HEK293 (cell line): ENCODE measurements at regions not wholly inside any gene's neighbourhood (a gene's known extent, or its start where the extent isn't known, plus 50 kb on each side); places are given as distances from the start of the nearest gene placed in this dataset.
A peak's percentile ranks its signal among the peaks of the same experiment; 100 is the strongest.

Experiments
- CTCF ChIA-PET: fragments of 350-600 bp; formaldehyde crosslinking; extraction: SDS; loops from one replicate; lab custom pipeline; 2021; ENCODE audit warnings: antibody characterized with exemption; lab: Yijun Ruan, JAX
- POLR2A ChIA-PET: fragments of 300-600 bp; formaldehyde crosslinking; extraction: SDS; loops from one replicate; lab custom pipeline; 2020; ENCODE audit warnings: antibody characterized with exemption, inconsistent platforms; lab: Yijun Ruan, JAX
- H3K27ac ChIP-seq: fragments of 200-500 bp; sonication (Bioruptor generic); 2 replicates; pipeline ENCODE4 v1.5.1; 2014; ENCODE audit warnings: low read depth, low read length, control low read depth, inconsistent platforms; ENCODE audit errors: extremely low read depth
- H3K36me3 ChIP-seq, 2 experiments: fragments of 200-500 bp in 1 of 2; sonication (Bioruptor generic) in 1 of 2; 1 replicate in 1 of 2; 2 replicates in 1 of 2; pipeline ENCODE4 v1.5.1; 2014 to 2017; ENCODE audit warnings: inconsistent platforms in 2 of 2, low read length in 2 of 2; ENCODE audit not compliant: control insufficient read depth in 2 of 2, insufficient read depth in 1 of 2
- H3K4me1 ChIP-seq: fragments of 200-500 bp; sonication (Bioruptor generic); 2 replicates; pipeline ENCODE4 v1.5.1; 2014; ENCODE audit warnings: mild to moderate bottlenecking, low read length, inconsistent platforms; ENCODE audit not compliant: control insufficient read depth, insufficient read depth
- H3K4me3 ChIP-seq: 2 replicates; pipeline ENCODE4 v1.5.1; 2011; ENCODE audit warnings: low read depth, mild to moderate bottlenecking, control low read depth, low read length, moderate library complexity
- H3K9me3 ChIP-seq: fragments of 200-500 bp; sonication (Bioruptor generic); 2 replicates; pipeline ENCODE4 v1.5.1; 2014; ENCODE audit warnings: low read depth, low read length, inconsistent platforms; ENCODE audit not compliant: control insufficient read depth, insufficient read depth
- ELK4 ChIP-seq: IDR thresholded peaks from 2 replicates; pipeline ENCODE4 v1.6.1; 2011; ENCODE audit warnings: mild to moderate bottlenecking, low read depth, low read length, borderline replicate concordance
- GFI1B ChIP-seq: fragments of 450-650 bp; formaldehyde crosslinking; IDR thresholded peaks from 2 replicates; pipeline ENCODE4 v1.5.1; 2016; ENCODE audit warnings: missing biosample characterization, missing genetic modification characterization
- GLI2 ChIP-seq: fragments of 450-650 bp; formaldehyde crosslinking; IDR thresholded peaks from 2 replicates; pipeline ENCODE4; 2017; ENCODE audit warnings: missing biosample characterization, missing genetic modification characterization, low read depth, borderline replicate concordance
- KLF7 ChIP-seq: fragments of 450-650 bp; formaldehyde crosslinking; IDR thresholded peaks from 2 replicates; pipeline ENCODE4 v1.5.1; 2016; ENCODE audit warnings: missing biosample characterization, missing genetic modification characterization, borderline replicate concordance
- MZF1 ChIP-seq: fragments of 450-650 bp; formaldehyde crosslinking; IDR thresholded peaks from 2 replicates; pipeline ENCODE4 v1.5.1; 2017; ENCODE audit warnings: missing biosample characterization, missing genetic modification characterization, borderline replicate concordance
- PRDM10 ChIP-seq: fragments of 450-650 bp; formaldehyde crosslinking; IDR thresholded peaks from 2 replicates; pipeline ENCODE4 v1.5.1; 2016; ENCODE audit warnings: missing biosample characterization, missing genetic modification characterization
- SETDB1 ChIP-seq: IDR thresholded peaks from one replicate; pipeline ENCODE4 v1.6.1; 2017; ENCODE audit warnings: mild to moderate bottlenecking, low read length, moderate library complexity, mixed read lengths; ENCODE audit not compliant: insufficient read length
- ZBTB21 ChIP-seq: fragments of 450-650 bp; formaldehyde crosslinking; IDR thresholded peaks from 2 replicates; pipeline ENCODE4 v1.5.1; 2017; ENCODE audit warnings: missing biosample characterization, missing genetic modification characterization
- ZNF514 ChIP-seq: fragments of 450-650 bp; formaldehyde crosslinking; IDR thresholded peaks from 2 replicates; pipeline ENCODE4 v1.5.1; 2016; ENCODE audit warnings: missing biosample characterization, missing genetic modification characterization
- ZNF558 ChIP-seq: fragments of 450-650 bp; formaldehyde crosslinking; IDR thresholded peaks from 2 replicates; pipeline ENCODE4 v1.5.1; 2016; ENCODE audit warnings: missing biosample characterization, missing genetic modification characterization
- ZNF623 ChIP-seq: fragments of 450-650 bp; formaldehyde crosslinking; IDR thresholded peaks from 2 replicates; pipeline ENCODE4 v1.5.1; 2016; ENCODE audit warnings: missing biosample characterization, missing genetic modification characterization
- ZNF624 ChIP-seq: fragments of 450-650 bp; formaldehyde crosslinking; IDR thresholded peaks from 2 replicates; pipeline ENCODE4 v1.5.1; 2017; ENCODE audit warnings: missing biosample characterization, missing genetic modification characterization
- ZNF626 ChIP-seq: fragments of 450-650 bp; sonication (Bioruptor Pico); formaldehyde crosslinking; IDR thresholded peaks from 2 replicates; pipeline ENCODE4 v1.5.1; 2018; ENCODE audit warnings: missing biosample characterization, missing genetic modification characterization, inconsistent platforms
- ZNF707 ChIP-seq: fragments of 450-650 bp; formaldehyde crosslinking; IDR thresholded peaks from 2 replicates; pipeline ENCODE4 v1.5.1; 2016; ENCODE audit warnings: missing biosample characterization, missing genetic modification characterization
- TF ChIP-seq, protein P1 (sequence below): fragments of 450-650 bp; formaldehyde crosslinking; IDR thresholded peaks from 2 replicates; pipeline ENCODE4 v1.5.1; 2016; ENCODE audit warnings: missing biosample characterization, missing genetic modification characterization
- TF ChIP-seq, protein P2 (sequence below): fragments of 450-650 bp; formaldehyde crosslinking; IDR thresholded peaks from 2 replicates; pipeline ENCODE4 v1.5.1; 2017; ENCODE audit warnings: missing biosample characterization, missing genetic modification characterization
- TF ChIP-seq, protein P3 (sequence below): fragments of 450-650 bp; formaldehyde crosslinking; optimal IDR thresholded peaks from 2 replicates; pipeline ENCODE3; 2016; ENCODE audit warnings: missing biosample characterization, mild to moderate bottlenecking, missing genetic modification characterization

DNA sequence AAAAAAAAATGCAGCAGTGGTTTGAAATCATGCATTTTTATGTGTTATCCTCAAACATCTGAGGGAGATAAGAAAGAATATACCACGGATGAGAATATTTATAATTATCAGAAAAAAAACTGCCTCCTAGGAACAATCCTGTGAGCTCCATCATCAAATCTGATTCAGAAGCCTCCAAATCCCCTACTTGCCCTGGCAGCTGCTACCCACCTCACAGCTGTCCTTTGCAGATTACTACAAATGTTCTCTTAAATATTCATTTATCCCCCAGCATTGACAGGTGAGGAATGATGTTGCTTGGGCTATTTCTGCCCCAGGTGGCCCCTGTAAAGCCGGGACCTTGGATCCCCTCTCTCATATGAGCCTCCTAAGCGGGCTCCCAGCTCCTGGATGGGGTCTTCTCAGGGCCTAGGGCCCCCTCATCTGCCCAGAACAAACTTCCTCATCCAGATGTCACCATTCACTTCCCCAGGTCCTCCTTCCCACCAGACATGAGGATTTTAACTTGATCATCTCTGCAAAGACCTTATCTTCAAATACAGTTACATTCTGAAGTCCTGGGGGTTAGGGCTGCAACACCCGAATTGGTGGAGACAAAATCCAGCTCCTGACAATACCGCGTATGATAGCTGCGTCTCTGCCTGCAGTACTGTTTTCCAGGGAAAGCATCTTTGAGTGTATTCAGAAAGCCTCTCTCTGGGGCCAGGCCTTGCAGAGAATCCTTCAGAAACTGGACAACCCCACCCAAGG is 81.9 kb upstream of the INSIG1 start:
- Histone ChIP-seq H3K36me3 (no peaks in the 10 kb centered on the region), H3K27ac (no peak overlapping the region), H3K9me3 (no peaks in the 10 kb centered on the region), H3K4me3 (no peak overlapping the region), H3K4me1 (no peaks in the 10 kb centered on the region)
- POLR2A ChIA-PET: interaction anchor here (1.5 to 1.8 kb wide), 2 partner anchors 10 to 14 kb away, joined by 4 to 9 read pairs; no protein-coding TSS in a partner anchor
- CTCF ChIA-PET: interaction anchor here (1.7 kb wide), 1 partner anchor 11 kb away, joined by 7 read pairs; no protein-coding TSS in a partner anchor
- TF ChIP-seq, protein P1, sequence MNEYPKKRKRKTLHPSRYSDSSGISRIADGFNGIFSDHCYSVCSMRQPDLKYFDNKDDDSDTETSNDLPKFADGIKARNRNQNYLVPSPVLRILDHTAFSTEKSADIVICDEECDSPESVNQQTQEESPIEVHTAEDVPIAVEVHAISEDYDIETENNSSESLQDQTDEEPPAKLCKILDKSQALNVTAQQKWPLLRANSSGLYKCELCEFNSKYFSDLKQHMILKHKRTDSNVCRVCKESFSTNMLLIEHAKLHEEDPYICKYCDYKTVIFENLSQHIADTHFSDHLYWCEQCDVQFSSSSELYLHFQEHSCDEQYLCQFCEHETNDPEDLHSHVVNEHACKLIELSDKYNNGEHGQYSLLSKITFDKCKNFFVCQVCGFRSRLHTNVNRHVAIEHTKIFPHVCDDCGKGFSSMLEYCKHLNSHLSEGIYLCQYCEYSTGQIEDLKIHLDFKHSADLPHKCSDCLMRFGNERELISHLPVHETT: no peak

DNA sequence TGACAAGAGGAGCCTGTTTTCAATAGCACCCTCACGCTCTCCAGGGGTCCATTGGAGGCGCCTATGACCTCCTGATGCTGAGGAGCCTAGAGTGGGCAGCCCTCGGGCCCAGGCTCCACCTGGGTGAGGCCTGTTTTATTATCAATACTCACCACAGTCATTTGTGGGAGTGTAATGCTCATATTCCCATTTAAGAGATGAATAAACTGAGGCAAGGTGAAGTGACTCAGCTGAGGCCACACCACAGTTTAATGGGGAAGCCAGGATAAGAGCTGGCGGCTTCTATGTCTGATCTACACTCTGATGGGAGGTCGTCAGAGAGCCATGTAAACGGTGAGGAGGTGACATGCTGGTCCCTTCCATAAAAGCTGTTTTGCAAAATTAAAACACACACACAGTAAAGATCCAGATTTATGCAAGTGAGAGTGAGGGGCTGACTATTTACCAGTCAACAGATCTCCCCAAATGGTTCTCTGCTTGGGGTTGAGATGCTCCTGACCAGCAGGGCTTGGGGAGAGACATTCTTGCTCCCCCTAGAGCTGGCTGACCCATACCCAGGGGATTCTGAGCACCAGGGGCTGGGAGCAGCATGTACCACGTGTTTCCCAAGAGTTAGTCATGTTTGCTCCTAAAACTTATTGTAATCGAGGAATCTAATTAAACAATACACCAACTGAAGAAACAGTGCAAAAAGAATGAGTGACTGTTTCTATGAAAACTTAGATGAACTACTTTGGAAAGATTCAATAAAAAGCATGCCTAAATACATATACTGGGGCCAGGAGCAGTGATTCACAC is 81.0 kb upstream of the INSIG1 start:
- no peaks in the 10 kb centered on the region for H3K9me3 ChIP-seq
- POLR2A ChIA-PET: no interaction called here
- H3K27ac ChIP-seq: no peak overlapping the region
- H3K4me3 ChIP-seq: no peak overlapping the region
- H3K4me1 ChIP-seq: no peaks in the 10 kb centered on the region
- H3K36me3 ChIP-seq: no peaks in the 10 kb centered on the region
- no peak for TF ChIP-seq ELK4
- TF ChIP-seq, protein P2, sequence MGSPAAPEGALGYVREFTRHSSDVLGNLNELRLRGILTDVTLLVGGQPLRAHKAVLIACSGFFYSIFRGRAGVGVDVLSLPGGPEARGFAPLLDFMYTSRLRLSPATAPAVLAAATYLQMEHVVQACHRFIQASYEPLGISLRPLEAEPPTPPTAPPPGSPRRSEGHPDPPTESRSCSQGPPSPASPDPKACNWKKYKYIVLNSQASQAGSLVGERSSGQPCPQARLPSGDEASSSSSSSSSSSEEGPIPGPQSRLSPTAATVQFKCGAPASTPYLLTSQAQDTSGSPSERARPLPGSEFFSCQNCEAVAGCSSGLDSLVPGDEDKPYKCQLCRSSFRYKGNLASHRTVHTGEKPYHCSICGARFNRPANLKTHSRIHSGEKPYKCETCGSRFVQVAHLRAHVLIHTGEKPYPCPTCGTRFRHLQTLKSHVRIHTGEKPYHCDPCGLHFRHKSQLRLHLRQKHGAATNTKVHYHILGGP (tag by site-specific recombination): peak; percentile 92
- CTCF ChIA-PET: interaction anchor here (1.2 to 1.7 kb wide), 2 partner anchors 11 to 14 kb away, joined by 3 to 7 read pairs; no protein-coding TSS in a partner anchor

DNA sequence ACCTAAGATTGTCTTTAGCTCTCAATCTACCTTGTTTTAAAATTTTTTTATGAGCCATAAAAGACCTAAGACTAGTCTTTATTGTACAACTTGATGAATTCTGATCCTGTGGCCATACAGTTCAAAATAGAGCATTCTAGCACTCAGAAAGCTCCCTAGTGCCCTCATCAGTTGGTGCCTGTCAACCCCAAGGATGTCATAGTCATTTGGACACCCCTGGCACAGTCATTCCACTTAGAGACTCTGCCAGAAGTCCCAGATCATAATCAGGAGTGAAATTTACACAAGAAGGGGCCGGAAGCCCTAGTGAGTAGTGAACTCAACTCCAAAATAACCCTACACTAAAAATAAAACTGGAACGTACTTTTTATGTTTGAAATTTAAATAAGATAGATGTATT is 80.0 kb upstream of the INSIG1 start:
- ChIA-PET POLR2A (interaction anchor here (1.3 kb wide), 1 partner anchor 11 kb away, joined by 4 read pairs; no protein-coding TSS in a partner anchor), CTCF (interaction anchor here (0.7 to 1.2 kb wide), 4 partner anchors 8 to 128 kb away, joined by 3 to 4 read pairs (median 3); no protein-coding TSS in a partner anchor)
- Histone ChIP-seq H3K36me3 (no peaks in the 10 kb centered on the region), H3K4me3 (no peak overlapping the region), H3K4me1 (0 out of 2 replicates have a peak, but pooled peaks cover 3% of the 10 kb centered on the region), H3K27ac (no peak overlapping the region), H3K9me3 (no peaks in the 10 kb centered on the region)
- TF ChIP-seq ELK4: no peak
- no peak for TF ChIP-seq MZF1 (tag by site-specific recombination)
- no peak for TF ChIP-seq SETDB1
- TF ChIP-seq ZNF707 (tag by site-specific recombination): no peak
- TF ChIP-seq, protein P3, sequence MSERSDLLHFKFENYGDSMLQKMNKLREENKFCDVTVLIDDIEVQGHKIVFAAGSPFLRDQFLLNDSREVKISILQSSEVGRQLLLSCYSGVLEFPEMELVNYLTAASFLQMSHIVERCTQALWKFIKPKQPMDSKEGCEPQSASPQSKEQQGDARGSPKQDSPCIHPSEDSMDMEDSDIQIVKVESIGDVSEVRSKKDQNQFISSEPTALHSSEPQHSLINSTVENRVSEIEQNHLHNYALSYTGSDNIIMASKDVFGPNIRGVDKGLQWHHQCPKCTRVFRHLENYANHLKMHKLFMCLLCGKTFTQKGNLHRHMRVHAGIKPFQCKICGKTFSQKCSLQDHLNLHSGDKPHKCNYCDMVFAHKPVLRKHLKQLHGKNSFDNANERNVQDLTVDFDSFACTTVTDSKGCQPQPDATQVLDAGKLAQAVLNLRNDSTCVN (tag by site-specific recombination): no peak
- TF ChIP-seq ZNF514 (tag by site-specific recombination): no peak
- no peak for TF ChIP-seq GFI1B
- TF ChIP-seq ZNF624 (tag by site-specific recombination): no peak
- no peak for TF ChIP-seq ZNF626 (tag by site-specific recombination)
- TF ChIP-seq ZNF558 (tag by site-specific recombination): no peak
- no peak for TF ChIP-seq PRDM10
- no peak for TF ChIP-seq KLF7 (tag by site-specific recombination)
- no peak for TF ChIP-seq ZBTB21 (tag by site-specific recombination)
- TF ChIP-seq ZNF623 (tag by site-specific recombination): no peak
- no peak for TF ChIP-seq GLI2 (tag by site-specific recombination)
